ENCODE measurements at regions not wholly inside any gene's neighbourhood (a gene's known extent, or its start where the extent isn't known, plus 50 kb on each side); places are given as distances from the start of the nearest gene placed in this dataset.

- H3K27me3 ChIP-seq (ENCODE audit: insufficient read depth, low read length) = no peaks in the 10 kb centered on the region
- H2BK120ac ChIP-seq (ENCODE audit: insufficient read depth, low read length, poor library complexity) = no peak overlapping the region
- no peaks in the 10 kb centered on the region for H3K79me1 ChIP-seq (ENCODE audit: low read length)
- H3K27ac ChIP-seq (ENCODE audit: low read depth, low read length) = no peak overlapping the region
- no peak overlapping the region for H4K12ac ChIP-seq (ENCODE audit: low read depth, low read length)
- H2AK5ac ChIP-seq (ENCODE audit: low read length) = no peak overlapping the region
- H2AFZ ChIP-seq (ENCODE audit: insufficient read depth, low read length, poor library complexity) = no peak overlapping the region
- no peak overlapping the region for H2BK12ac ChIP-seq (ENCODE audit: low read length)
- no peaks in the 10 kb centered on the region for H3K4me1 ChIP-seq (ENCODE audit: control insufficient read depth in 1 of 2, insufficient read depth in 2 of 2, low read length in 2 of 2)
- no CpG with 5 or more reads among the region's 3 CpGs for WGBS (ENCODE audit: extremely low coverage, insufficient coverage, insufficient read length)
- no peak overlapping the region for H3K23ac ChIP-seq (ENCODE audit: low read length)
- H3K9ac ChIP-seq (ENCODE audit: low read length) = no peak overlapping the region
- no peak overlapping the region for H3K4ac ChIP-seq (ENCODE audit: low read depth, low read length)
- no peak overlapping the region for H3K14ac ChIP-seq (ENCODE audit: low read length)
- no peaks in the 10 kb centered on the region for H3K79me2 ChIP-seq (ENCODE audit: control insufficient read depth, insufficient read depth, low read length, poor library complexity)
- H3K9me3 ChIP-seq (ENCODE audit: insufficient read depth, low read depth, low read length) = no peaks in the 10 kb centered on the region
- no peak overlapping the region for H3K4me2 ChIP-seq (ENCODE audit: low read length)
- H2BK5ac ChIP-seq (ENCODE audit: low read depth, low read length, poor library complexity) = no peak overlapping the region
- no peak overlapping the region for H3K18ac ChIP-seq (ENCODE audit: low read length)
- no peak overlapping the region for H4K91ac ChIP-seq (ENCODE audit: low read depth, low read length)
- peak in 1 of 2 donors; percentile 6 for DNase-seq
- H3K4me3 ChIP-seq (ENCODE audit: low read depth, low read length) = no peak overlapping the region
- H4K8ac ChIP-seq (ENCODE audit: low read depth, low read length) = no peak overlapping the region
- no peaks in the 10 kb centered on the region for H3K36me3 ChIP-seq (ENCODE audit: control insufficient read depth in 1 of 2, insufficient read depth in 2 of 2, low read length in 2 of 2)
Measured at GRCh38 chr3:117892431-117892841, 1142.2 kb downstream of the IGSF11 start.

DNA sequence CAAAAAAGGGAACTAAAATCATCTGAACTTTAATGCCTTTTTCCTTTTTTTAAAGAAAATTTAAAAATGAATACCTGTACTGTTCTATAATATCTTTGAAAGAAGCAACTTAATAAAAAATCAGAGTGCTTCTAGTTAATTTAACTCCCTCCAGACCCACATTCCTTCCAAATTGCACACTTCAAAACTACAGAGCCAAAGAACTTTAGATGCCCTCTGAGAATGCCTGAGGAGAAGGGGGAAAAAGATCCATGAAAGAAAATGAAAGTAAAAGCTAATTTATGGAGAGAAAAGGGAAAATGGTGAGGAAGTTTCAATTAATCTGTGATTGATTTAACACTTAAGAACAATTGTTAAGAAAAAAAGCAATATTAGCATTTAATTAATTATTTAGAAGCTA lies 1141.6 kb downstream of the IGSF11 start:
- Histone ChIP-seq H4K91ac (ENCODE audit: low read depth, low read length) (no peak overlapping the region), H2BK12ac (ENCODE audit: low read length) (no peak overlapping the region), H2BK120ac (ENCODE audit: insufficient read depth, low read length, poor library complexity) (no peak overlapping the region), H3K27ac (ENCODE audit: low read depth, low read length) (no peak overlapping the region), H3K36me3 (ENCODE audit: control insufficient read depth in 1 of 2, insufficient read depth in 2 of 2, low read length in 2 of 2) (no peaks in the 10 kb centered on the region), H3K4me3 (ENCODE audit: low read depth, low read length) (no peak overlapping the region), H4K8ac (ENCODE audit: low read depth, low read length) (no peak overlapping the region), H3K9me3 (ENCODE audit: insufficient read depth, low read depth, low read length) (no peaks in the 10 kb centered on the region), H3K9ac (ENCODE audit: low read length) (no peak overlapping the region), H3K4me1 (ENCODE audit: control insufficient read depth in 1 of 2, insufficient read depth in 2 of 2, low read length in 2 of 2) (no peaks in the 10 kb centered on the region), H2BK5ac (ENCODE audit: low read depth, low read length, poor library complexity) (no peak overlapping the region), H3K14ac (ENCODE audit: low read length) (no peak overlapping the region), H3K79me2 (ENCODE audit: control insufficient read depth, insufficient read depth, low read length, poor library complexity) (no peaks in the 10 kb centered on the region), H3K79me1 (ENCODE audit: low read length) (no peaks in the 10 kb centered on the region), H3K27me3 (ENCODE audit: insufficient read depth, low read length) (no peaks in the 10 kb centered on the region), H3K18ac (ENCODE audit: low read length) (no peak overlapping the region), H3K23ac (ENCODE audit: low read length) (no peak overlapping the region), H3K4me2 (ENCODE audit: low read length) (no peak overlapping the region), H2AK5ac (ENCODE audit: low read length) (no peak overlapping the region), H4K12ac (ENCODE audit: low read depth, low read length) (no peak overlapping the region), H3K4ac (ENCODE audit: low read depth, low read length) (no peak overlapping the region), H2AFZ (ENCODE audit: insufficient read depth, low read length, poor library complexity) (no peak overlapping the region)
- DNase-seq = no peak

DNA sequence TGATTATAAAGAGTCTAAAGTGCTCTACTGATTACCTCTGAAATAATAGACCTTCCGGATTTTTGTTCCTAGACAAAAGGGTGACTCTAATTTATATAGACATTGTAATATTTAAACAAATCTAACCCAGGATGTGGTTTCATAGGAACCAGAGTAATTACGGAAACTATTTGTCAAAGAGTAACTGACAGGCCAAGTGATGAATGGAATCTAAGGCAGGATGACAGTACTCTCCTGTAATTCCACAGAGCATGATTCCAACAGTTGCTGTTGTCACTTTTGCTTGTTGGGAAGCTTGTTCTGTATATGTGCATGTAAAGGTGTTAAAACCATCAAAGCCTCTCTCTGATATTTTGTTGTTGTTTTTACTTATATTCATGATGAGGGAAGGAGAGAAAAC lies 1141.0 kb downstream of the IGSF11 start:
- no peak overlapping the region for H4K8ac ChIP-seq (ENCODE audit: low read depth, low read length)
- H3K4me1 ChIP-seq (ENCODE audit: control insufficient read depth in 1 of 2, insufficient read depth in 2 of 2, low read length in 2 of 2) = no peaks in the 10 kb centered on the region
- H2AK5ac ChIP-seq (ENCODE audit: low read length) = no peak overlapping the region
- H3K14ac ChIP-seq (ENCODE audit: low read length) = no peak overlapping the region
- H3K27ac ChIP-seq (ENCODE audit: low read depth, low read length) = no peak overlapping the region
- H3K36me3 ChIP-seq (ENCODE audit: control insufficient read depth in 1 of 2, insufficient read depth in 2 of 2, low read length in 2 of 2) = no peaks in the 10 kb centered on the region
- no peak overlapping the region for H2AFZ ChIP-seq (ENCODE audit: insufficient read depth, low read length, poor library complexity)
- H4K91ac ChIP-seq (ENCODE audit: low read depth, low read length) = no peak overlapping the region
- no peak overlapping the region for H3K23ac ChIP-seq (ENCODE audit: low read length)
- H3K4me2 ChIP-seq (ENCODE audit: low read length) = no peak overlapping the region
- no peak overlapping the region for H2BK12ac ChIP-seq (ENCODE audit: low read length)
- no peak overlapping the region for H2BK5ac ChIP-seq (ENCODE audit: low read depth, low read length, poor library complexity)
- no peak overlapping the region for H3K18ac ChIP-seq (ENCODE audit: low read length)
- H3K27me3 ChIP-seq (ENCODE audit: insufficient read depth, low read length) = no peaks in the 10 kb centered on the region
- no peak overlapping the region for H3K4me3 ChIP-seq (ENCODE audit: low read depth, low read length)
- no peaks in the 10 kb centered on the region for H3K79me2 ChIP-seq (ENCODE audit: control insufficient read depth, insufficient read depth, low read length, poor library complexity)
- H3K79me1 ChIP-seq (ENCODE audit: low read length) = no peaks in the 10 kb centered on the region
- DNase-seq = no peak
- H3K9me3 ChIP-seq (ENCODE audit: insufficient read depth, low read depth, low read length) = no peaks in the 10 kb centered on the region
- H4K12ac ChIP-seq (ENCODE audit: low read depth, low read length) = no peak overlapping the region
- no peak overlapping the region for H3K9ac ChIP-seq (ENCODE audit: low read length)
- WGBS (ENCODE audit: extremely low coverage, insufficient coverage, insufficient read length) = no CpG with 5 or more reads among the region's 2 CpGs
- no peak overlapping the region for H3K4ac ChIP-seq (ENCODE audit: low read depth, low read length)
- no peak overlapping the region for H2BK120ac ChIP-seq (ENCODE audit: insufficient read depth, low read length, poor library complexity)

DNA sequence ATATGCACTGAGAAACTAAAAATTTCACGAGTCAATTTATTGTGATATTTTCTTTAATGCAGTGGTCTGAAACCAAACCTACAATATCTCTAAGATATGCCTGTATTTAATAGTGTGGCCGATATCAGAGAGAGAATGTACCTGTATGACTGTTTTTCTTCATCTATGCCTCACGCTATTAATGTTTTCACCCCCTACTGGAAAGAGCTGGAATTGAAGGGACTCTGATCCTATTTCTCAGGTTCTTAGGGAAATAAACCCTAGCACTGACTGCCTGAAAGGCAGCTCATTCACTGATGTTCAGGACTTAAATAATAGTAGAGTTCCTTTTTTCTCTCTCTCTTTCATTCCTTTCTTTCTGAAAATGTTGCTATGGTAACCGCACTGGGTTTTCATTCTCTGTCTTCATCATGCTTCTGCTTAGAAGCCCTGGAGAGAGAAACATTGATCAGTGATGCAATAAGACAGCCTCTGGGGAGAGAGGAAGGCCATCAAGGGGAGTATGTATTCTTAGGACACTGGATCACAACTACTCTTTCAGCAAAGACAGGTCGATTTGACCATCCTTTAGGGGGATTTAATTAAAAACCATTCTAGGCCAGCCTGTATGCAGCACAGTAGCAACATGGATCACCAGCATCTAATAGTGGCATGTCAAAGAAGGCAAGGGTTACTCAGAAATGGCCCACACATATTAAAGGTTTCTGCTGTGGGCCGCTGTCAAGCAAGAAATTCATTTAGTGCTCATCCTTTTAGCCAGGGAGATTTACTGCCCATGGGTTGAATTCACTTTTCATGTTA lies 1135.7 kb downstream of the IGSF11 start:
- Histone ChIP-seq H3K4me2 (ENCODE audit: low read length) (no peak overlapping the region), H3K14ac (ENCODE audit: low read length) (no peak overlapping the region), H4K12ac (ENCODE audit: low read depth, low read length) (no peak overlapping the region), H4K91ac (ENCODE audit: low read depth, low read length) (no peak overlapping the region), H3K4ac (ENCODE audit: low read depth, low read length) (no peak overlapping the region), H3K27me3 (ENCODE audit: insufficient read depth, low read length) (no peaks in the 10 kb centered on the region), H3K79me1 (ENCODE audit: low read length) (no peaks in the 10 kb centered on the region), H2AFZ (ENCODE audit: insufficient read depth, low read length, poor library complexity) (no peak overlapping the region), H2BK12ac (ENCODE audit: low read length) (no peak overlapping the region), H3K9me3 (ENCODE audit: insufficient read depth, low read depth, low read length) (no peaks in the 10 kb centered on the region), H3K36me3 (ENCODE audit: control insufficient read depth in 1 of 2, insufficient read depth in 2 of 2, low read length in 2 of 2) (no peaks in the 10 kb centered on the region), H3K4me3 (ENCODE audit: low read depth, low read length) (no peak overlapping the region), H3K79me2 (ENCODE audit: control insufficient read depth, insufficient read depth, low read length, poor library complexity) (no peaks in the 10 kb centered on the region), H3K18ac (ENCODE audit: low read length) (no peak overlapping the region), H3K4me1 (ENCODE audit: control insufficient read depth in 1 of 2, insufficient read depth in 2 of 2, low read length in 2 of 2) (no peaks in the 10 kb centered on the region), H3K27ac (ENCODE audit: low read depth, low read length) (no peak overlapping the region), H4K8ac (ENCODE audit: low read depth, low read length) (no peak overlapping the region), H2AK5ac (ENCODE audit: low read length) (no peak overlapping the region), H3K23ac (ENCODE audit: low read length) (no peak overlapping the region), H2BK120ac (ENCODE audit: insufficient read depth, low read length, poor library complexity) (no peak overlapping the region), H2BK5ac (ENCODE audit: low read depth, low read length, poor library complexity) (no peak overlapping the region), H3K9ac (ENCODE audit: low read length) (no peak overlapping the region)
- no CpG with 5 or more reads among the region's 6 CpGs for WGBS (ENCODE audit: extremely low coverage, insufficient coverage, insufficient read length)
- DNase-seq = peak in 1 of 2 donors; percentile 56

All from trophoblast cell (in vitro differentiated cells and primary cell).